H54 (cell line): ENCODE measurements at regions not wholly inside any gene's neighbourhood (a gene's known extent, or its start where the extent isn't known, plus 50 kb on each side); places are given as distances from the start of the nearest gene placed in this dataset.
"Not testable (repeated sequence)": the region's sequence is repeated elsewhere in the genome, so short reads cannot be mapped to it uniquely, and the experiment has no call there.

ENCODE experiments used
- DNase-seq: peaks from one replicate; pipeline ENCODE4 v3.0.0; 2011; ENCODE audit warnings: low spot score, mixed read lengths; ENCODE audit not compliant: insufficient read length
- FAIRE-seq: peaks from 3 replicates; lab custom pipeline; 2011; peaks lifted over from hg19 to GRCh38; lab: Jason Lieb, UNC
- POLR2A ChIP-seq: IDR thresholded peaks from 2 replicates; pipeline ENCODE4 v1.6.1; 2011; ENCODE audit warnings: low read depth, mild to moderate bottlenecking, low read length

DNA sequence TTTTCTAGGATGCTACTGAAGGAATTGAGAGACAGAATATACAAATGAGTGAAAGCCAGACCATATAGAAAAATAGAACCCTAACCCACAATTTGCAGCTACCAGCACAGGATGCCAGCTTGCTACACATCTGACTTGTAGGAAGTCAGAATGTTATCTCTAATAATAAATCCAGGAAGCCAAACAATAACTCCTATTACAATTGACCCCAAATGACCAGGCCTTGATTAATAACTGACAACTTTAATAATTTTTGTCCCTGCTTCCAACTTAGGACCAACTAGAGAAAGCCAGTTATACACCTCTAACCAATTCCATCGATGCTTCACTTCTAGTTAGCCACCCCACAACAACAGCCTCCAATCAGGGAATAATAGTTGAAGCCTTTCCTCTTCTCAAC is 193.4 kb downstream of the CASP12 start:
- FAIRE-seq: no peak
- no peak for TF ChIP-seq POLR2A
- DNase-seq: no peak

DNA sequence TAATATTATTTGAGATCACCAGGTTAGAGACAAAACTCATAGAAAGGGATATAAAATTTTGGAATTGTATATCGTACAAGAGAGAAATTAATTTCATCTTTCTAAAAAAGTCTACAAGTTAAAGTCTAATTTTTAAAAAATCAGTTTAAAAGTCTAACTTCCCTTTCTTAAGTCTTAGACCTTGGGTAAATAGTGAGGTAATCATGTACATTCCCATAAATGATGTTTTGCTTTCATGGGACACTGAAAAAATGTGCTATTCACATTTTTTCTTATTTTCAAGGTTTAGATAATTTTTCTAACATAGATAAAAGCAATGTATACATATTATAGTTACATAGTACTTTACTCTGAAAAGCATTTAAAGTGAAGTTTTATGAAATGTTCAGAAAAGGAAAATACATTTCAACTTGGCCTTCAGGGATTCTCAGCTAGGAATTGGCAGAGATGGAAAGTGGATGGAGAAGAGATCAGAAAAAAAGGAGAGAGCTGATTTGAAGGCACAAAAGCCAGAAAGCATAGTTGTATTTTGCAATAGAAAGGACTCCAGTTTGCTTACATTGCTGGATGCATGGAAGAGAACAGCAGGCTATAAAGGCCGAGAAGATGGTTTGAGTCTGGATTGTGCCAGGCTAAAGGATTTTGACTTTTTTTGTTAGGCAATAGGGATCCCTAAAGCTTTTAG is 194.0 kb downstream of the CASP12 start:
- FAIRE-seq (no peak), DNase-seq (no peak)
- TF ChIP-seq POLR2A: no peak

DNA sequence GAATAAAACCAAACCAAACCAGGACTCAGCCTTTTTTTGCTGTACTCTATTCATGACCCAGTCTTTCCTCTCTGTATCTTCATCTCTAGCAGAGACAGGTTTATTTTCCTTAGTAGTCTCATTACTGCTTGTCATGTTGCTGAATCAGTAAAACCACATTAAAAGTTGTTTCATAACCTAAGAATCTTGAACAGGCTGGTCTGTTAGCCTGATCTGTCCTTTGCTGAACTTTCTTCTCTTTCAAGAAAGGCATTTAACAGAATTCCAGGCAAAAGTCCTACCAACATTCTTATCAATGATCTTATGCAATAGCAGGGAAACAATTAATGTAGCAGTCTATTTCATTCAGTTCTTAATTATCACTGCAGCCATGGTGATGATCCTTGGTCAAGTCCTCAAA is 197.7 kb downstream of the CASP12 start:
- TF ChIP-seq POLR2A: no peak
- FAIRE-seq (peak; percentile 6), DNase-seq (no peak)

DNA sequence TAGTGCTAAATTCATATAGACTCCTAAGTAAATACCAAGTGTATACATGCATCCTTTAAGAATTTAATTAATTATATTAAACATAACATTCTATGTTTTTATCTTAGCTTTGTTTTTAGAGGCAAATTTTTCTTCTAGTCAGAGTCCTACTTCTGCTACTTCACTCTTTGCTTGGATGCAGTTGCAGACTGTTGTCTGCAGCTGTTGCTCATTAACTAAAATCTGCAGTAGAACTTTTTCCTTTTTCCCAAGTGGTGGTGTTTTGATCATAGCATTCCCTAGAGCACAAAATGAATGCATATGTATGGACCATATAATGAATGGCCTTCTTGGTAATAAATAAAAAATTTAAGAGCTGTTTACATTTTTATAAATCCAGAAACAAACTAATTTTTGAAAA is 198.3 kb downstream of the CASP12 start:
- FAIRE-seq (no peak), DNase-seq (no peak)
- no peak for TF ChIP-seq POLR2A

DNA sequence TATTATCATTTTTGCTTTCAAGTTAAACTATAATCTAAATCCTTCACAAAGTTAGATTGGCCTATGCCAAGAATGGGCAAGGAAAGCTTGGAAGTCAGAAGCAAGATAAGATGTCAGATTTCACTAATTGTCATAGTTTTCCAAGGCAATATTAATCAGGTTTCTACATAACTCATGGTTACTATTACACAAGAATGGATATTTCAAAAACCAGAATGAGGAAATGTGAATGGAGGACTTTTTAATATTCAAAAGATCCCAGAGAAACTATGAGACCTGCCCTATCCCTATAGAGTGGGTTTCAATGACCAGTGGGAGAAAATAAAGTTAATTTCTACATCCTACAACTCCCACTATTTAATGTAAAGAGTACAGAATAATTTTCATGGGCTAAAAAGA is 203.2 kb downstream of the CASP12 start:
- no peak for TF ChIP-seq POLR2A
- FAIRE-seq (no peak), DNase-seq (no peak)

DNA sequence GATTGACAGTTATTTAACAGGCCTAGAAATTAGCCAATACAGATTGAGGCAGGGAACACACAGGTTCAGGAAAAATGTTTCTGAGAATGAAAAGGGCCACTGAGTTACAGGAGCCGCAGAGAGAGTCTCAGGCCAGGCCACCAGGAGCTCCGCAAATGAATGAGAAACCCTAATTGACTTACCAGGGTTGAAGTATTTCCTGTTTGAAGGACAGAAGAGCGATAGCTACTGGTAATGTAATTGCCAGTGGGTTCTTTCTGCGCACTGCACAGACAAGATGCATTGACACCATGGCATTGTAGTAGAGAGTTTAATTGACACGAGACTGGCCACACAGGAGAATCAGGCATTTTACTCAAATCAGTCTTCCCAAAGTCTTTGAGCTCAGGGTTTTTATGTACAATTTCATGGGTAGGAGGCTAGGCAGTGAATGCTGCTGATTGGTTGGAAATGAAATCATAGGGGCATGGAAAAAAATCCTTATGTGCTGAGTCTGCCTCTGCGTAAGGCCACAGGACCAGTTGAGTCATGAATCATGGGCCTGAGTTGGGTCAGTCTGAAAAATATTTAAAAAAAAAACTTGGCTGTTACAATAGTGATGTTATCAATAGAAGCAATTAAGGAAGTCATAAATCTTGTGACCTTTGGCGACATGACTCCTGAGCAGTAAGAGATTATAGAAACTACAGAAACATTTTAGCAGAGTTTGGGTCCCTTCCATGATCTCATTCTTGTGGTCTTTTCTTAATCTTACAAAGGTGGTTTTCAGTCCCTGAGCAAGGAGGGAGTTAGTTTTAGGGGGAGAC is 203.8 kb downstream of the CASP12 start:
- FAIRE-seq (peak; percentile 94), DNase-seq (no peak)
- no peak for TF ChIP-seq POLR2A

DNA sequence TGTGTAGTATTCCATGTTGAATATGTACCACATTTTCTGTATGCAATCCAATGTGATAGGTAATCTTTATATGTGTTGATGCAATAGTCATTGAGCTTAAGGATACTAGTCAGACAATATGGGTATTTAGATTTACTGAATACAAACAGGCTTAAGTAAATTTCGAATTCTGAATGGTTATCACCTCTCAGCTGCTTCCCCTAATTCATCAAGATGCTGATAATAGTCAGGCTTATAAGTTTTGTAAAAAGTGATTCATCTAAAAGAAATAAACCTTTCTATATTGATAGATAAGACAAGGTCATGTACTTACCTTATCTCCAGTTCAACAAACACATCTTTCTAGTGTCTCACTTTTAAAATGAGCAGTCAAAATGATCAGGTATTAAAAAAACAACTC is 205.5 kb downstream of the CASP12 start:
- TF ChIP-seq POLR2A: no peak
- FAIRE-seq (no peak), DNase-seq (no peak)

DNA sequence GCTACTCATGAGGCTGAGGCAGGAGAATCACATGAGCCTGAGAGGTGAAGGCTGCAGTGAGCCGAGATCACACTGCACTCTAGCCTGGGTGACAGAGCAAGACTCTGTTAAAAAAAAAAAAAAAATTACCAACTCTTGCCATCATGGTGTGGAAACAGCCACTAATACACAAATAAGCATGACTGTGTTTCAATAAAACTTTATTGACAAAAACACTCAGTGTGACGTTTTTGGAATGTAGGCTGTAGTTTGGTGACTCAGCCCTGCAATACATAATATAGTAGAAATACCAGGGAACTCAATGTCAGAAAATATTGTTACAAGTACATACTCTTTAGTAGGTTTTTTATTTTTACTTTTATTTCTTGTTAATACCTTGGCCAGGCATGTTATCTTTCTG is 207.1 kb downstream of the CASP12 start:
- FAIRE-seq (no peak), DNase-seq (no peak)
- no peak for TF ChIP-seq POLR2A

DNA sequence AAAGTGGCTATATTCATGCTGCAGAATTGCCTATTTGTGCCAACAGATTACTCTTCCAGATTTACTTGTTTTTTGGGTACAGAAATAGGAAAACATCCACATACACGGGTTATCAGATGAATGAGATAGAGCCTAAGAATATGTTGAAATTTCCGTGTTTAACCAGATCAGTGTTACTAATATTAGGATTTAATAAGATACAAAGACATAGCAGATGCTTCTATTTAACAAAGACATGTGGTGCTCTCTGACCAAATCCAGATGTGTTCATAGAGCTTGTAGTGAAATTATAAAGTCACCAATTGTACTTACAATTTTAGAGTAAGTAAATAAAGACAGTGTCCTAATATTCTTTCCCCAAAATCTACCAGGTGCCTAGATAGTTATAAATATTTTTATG is 208.0 kb downstream of the CASP12 start:
- no peak for TF ChIP-seq POLR2A
- DNase-seq: no peak
- no peak for FAIRE-seq

DNA sequence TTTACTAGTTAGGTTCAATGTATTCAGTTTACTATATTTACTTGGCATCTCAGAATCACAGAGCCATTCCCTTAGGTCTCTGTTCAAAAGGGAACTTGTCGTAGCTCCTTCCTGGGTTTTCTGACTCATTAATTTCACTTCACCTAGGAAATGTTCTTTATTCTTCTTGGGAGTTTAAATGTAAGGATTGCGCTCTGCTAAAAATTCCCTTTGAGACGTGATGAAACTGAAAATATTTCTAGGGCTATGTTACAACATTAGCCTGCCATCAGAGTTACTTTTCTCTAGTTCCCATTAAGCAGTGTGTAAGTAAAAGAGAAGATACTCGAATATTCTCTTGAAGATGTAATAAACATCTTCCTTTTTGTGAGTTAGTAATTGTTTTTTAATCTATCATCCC is 209.5 kb downstream of the CASP12 start:
- DNase-seq (no peak), FAIRE-seq (no peak)
- TF ChIP-seq POLR2A: no peak

DNA sequence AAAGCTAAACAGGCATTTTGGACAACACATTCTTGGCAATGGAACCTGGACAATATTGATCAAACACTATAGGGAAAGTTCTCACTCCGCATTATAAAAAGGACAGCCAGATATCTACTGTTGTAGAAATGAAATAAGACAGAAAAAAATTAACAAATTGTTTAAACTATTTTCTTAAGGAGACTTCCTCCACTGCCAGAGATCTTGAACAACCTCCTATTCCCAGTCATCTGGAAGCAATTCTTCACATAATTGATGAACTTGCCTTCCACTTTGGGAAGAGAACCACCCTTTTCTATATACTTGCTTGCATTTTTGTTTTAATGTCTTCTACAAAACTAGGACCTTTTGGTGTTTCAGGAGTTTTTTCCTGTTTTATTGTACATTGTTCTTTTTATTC is 216.1 kb downstream of the CASP12 start:
- no peak for DNase-seq
- TF ChIP-seq POLR2A: no peak
- no peak for FAIRE-seq

DNA sequence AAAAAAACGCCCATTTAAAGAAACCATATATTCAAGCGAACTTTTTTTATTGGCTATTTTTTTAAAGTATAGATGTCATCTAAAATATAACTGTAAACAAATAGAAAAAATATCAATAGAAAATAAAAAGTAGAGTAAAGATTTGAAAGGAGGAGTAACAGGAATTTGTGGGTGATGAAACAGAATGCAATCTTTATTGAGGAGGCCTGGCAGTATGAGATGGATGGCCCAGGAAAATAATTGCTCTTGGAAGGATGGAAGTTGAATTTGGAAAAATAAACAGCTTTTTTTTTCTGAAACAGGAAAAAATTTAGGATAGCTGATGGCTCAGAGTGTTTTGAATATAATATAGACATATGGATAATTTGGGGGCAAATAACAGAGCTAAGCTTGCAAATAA is 219.0 kb downstream of the CASP12 start:
- FAIRE-seq (no peak), DNase-seq (no peak)
- no peak for TF ChIP-seq POLR2A

DNA sequence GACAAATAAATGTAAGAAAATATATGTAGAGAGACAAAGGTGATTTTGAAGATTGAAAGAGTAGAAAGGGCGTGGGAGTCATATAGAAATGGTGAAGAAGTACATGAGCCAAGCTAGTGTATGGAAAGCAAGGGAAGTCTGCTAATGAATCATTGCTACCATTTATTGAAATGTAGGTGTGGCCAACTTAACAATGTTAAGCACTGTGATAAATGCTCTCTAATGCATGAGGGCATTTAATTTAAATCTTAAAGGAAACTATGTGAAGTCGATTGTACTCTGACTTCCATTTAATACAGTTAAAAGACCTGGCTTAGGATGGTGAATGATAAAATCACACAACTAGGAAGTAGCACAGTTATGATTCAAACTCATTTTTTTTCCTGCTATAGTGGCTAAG is 219.9 kb downstream of the CASP12 start:
- FAIRE-seq (no peak), DNase-seq (no peak)
- TF ChIP-seq POLR2A: no peak

DNA sequence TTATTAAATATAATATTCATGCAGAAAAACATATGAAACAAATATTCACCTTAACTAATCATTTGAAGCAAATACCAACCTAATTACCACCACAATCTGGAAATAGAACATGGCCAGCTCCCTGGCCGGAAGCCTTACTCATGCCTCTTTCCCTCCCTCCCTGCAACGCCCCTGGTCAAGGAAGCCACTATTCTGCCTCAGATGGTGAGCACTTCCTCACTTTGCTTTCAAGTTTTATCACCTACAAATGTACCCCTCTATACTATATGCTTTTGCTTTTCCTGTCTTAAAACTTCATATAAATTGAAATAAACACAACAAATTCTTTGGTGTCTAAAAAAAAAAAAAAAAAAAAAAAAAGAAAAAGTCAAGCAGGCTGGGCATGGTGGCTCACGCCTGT is 221.2 kb downstream of the CASP12 start:
- FAIRE-seq: not testable (repeated sequence)

DNA sequence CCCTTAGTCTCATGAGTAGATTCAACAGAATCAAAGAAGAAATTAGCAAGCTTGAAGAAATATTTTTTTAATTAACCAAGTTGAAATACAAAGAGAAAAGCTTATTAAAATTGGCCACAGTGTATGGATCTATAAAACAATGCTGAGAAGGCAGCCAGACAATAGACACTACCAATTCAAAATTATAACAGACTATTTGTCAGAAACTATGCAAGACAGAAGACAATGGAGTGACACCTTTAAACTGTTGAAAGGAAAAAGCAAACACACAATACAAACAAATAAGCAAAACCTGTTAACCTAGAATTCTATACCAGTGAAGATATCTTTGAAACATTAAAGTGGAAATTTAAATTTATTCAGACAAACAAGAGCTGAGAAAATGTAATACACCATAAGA is 225.4 kb downstream of the CASP12 start:
- TF ChIP-seq POLR2A: no peak
- FAIRE-seq: no peak
- no peak for DNase-seq

More for the DNA sequence above, 221.2 kb downstream of the CASP12 start:
- not testable (repeated sequence) for DNase-seq
